HCT116 (cell line): ENCODE measurements at regions not wholly inside any gene's neighbourhood (a gene's known extent, or its start where the extent isn't known, plus 50 kb on each side); places are given as distances from the start of the nearest gene placed in this dataset.

Experiments used
- ATAC-seq: fragments of 200-7000 bp; cut with Tn5 transposase; 2 replicates; pipeline ENCODE4 v1.9.1; 2020; ENCODE audit warnings: mild to moderate bottlenecking, moderate library complexity
- BruUV-seq: library from RNA; stranded (reverse); fragments of 400-500 nt; replicated peaks from 2 replicates; lab custom pipeline; 2021; lab: Mats Ljungman, UMichigan
- CTCF ChIA-PET: fragments of 300-600 bp; sonication (Branson Sonifier 250); formaldehyde crosslinking; loops from one replicate; lab custom pipeline; 2021; ENCODE audit warnings: antibody characterized with exemption; lab: Charles Lee
- POLR2A ChIA-PET: fragments of 300-600, 350-600 bp; sonication (Branson Sonifier 250); formaldehyde crosslinking; loops from one replicate; lab custom pipeline; 2021; ENCODE audit warnings: antibody characterized with exemption; lab: Charles Lee
- RAD21 ChIA-PET, 2 experiments: fragments of 300-600 bp; sonication (Branson Sonifier 250); formaldehyde crosslinking; loops; one replicate each; lab custom pipeline; 2023; ENCODE audit warnings: low total read pairs in 2 of 2; ENCODE audit not compliant: uncharacterized antibody in 2 of 2, unreplicated experiment in 2 of 2, low non-redundant PET in 1 of 2; lab: Charles Lee
- DNase-seq: peaks from one replicate; pipeline ENCODE4 v3.0.0-alpha.2; 2010; ENCODE audit warnings: low read depth, low spot score
- H2AFZ ChIP-seq: fragments of 200-600 bp; shearing (Covaris generic), sonication (generic); 2 replicates; pipeline ENCODE4 v1.6.1; 2017; ENCODE audit warnings: low read depth, mixed run types, mixed read lengths, antibody characterized with exemption, low read length; ENCODE audit not compliant: poor library complexity, severe bottlenecking
- H3K27ac ChIP-seq: 2 replicates; pipeline ENCODE4 v1.5.1; 2012; ENCODE audit warnings: low read depth, low read length
- H3K27me3 ChIP-seq: fragments of 200-600 bp; sonication (generic); 2 replicates; pipeline ENCODE4 v1.6.1; 2016; ENCODE audit warnings: mixed run types, low read length, mixed read lengths; ENCODE audit not compliant: insufficient read depth
- H3K36me3 ChIP-seq, 2 experiments: fragments of 200-500 bp in 1 of 2; fragments of 200-600 bp in 1 of 2; sonication (Bioruptor generic) in 1 of 2; sonication (generic) in 1 of 2; 2 replicates each; pipeline versions ENCODE4 v1.5.1 to v1.6.1; 2014 to 2016; ENCODE audit warnings: low read length in 2 of 2, inconsistent platforms in 1 of 2, mixed read lengths in 1 of 2, mixed run types in 1 of 2; ENCODE audit not compliant: insufficient read depth in 2 of 2, control insufficient read depth in 1 of 2
- H3K4me1 ChIP-seq, 2 experiments: fragments of 200-600 bp in 1 of 2; sonication (generic) in 1 of 2; 2 replicates each; pipeline versions ENCODE4 v1.5.1 to v1.6.1; 2012 to 2017; ENCODE audit warnings: low read length in 2 of 2, inconsistent platforms in 1 of 2, mild to moderate bottlenecking in 1 of 2, mixed read lengths in 1 of 2, mixed run types in 1 of 2, moderate library complexity in 1 of 2; ENCODE audit not compliant: insufficient read depth in 2 of 2, control insufficient read depth in 1 of 2
- H3K4me2 ChIP-seq: fragments of 200-600 bp; sonication (generic); 2 replicates; pipeline ENCODE4 v1.6.1; 2017; ENCODE audit warnings: mixed run types, low read length, mixed read lengths
- H3K4me3 ChIP-seq, 2 experiments: fragments of 200-600 bp in 1 of 2; sonication (generic) in 1 of 2; replicated peaks in 1 of 2; 2 replicates each; pipeline ENCODE4 v1.5.1; 2011 to 2016; ENCODE audit warnings: low read length in 2 of 2, control low read depth in 1 of 2, low read depth in 1 of 2, mild to moderate bottlenecking in 1 of 2, mixed read lengths in 1 of 2, mixed run types in 1 of 2
- H3K79me2 ChIP-seq: fragments of 200-600 bp; sonication (generic); 2 replicates; pipeline ENCODE4 v1.6.1; 2017; ENCODE audit warnings: mild to moderate bottlenecking, mixed run types, low read length, moderate library complexity, mixed read lengths; ENCODE audit not compliant: insufficient read depth
- H3K9ac ChIP-seq: fragments of 200-600 bp; sonication (generic); 2 replicates; pipeline ENCODE4 v1.6.1; 2016; ENCODE audit warnings: low read length, mixed read lengths
- H3K9me2 ChIP-seq: fragments of 200-600 bp; sonication (generic), shearing (Covaris generic); 2 replicates; pipeline ENCODE4 v1.6.1; 2017; ENCODE audit warnings: mixed run types, mild to moderate bottlenecking, moderate library complexity; ENCODE audit not compliant: insufficient read depth
- H3K9me3 ChIP-seq, 2 experiments: fragments of 200-500 bp in 1 of 2; fragments of 200-600 bp in 1 of 2; sonication (Bioruptor generic) in 1 of 2; sonication (generic) in 1 of 2; 2 replicates each; pipeline ENCODE4 v1.6.1; 2014 to 2017; ENCODE audit warnings: low read length in 2 of 2, mixed read lengths in 2 of 2, inconsistent platforms in 1 of 2, low read depth in 1 of 2, mild to moderate bottlenecking in 1 of 2, mixed run types in 1 of 2, moderate library complexity in 1 of 2; ENCODE audit not compliant: control insufficient read depth in 1 of 2, insufficient read depth in 1 of 2
- H4K20me1 ChIP-seq: fragments of 200-600 bp; sonication (generic), shearing (Covaris generic); 2 replicates; pipeline ENCODE4 v1.6.1; 2017; ENCODE audit warnings: mixed run types, mild to moderate bottlenecking, moderate library complexity; ENCODE audit not compliant: insufficient read depth
- CBX3 ChIP-seq: IDR thresholded peaks from 2 replicates; pipeline ENCODE4 v1.6.1; 2012; ENCODE audit warnings: low read depth
- CTCF ChIP-seq, 3 experiments: fragments of 200-600 bp in 1 of 3; sonication (generic) in 1 of 3; IDR thresholded peaks in 2 of 3; conservative IDR thresholded peaks in 1 of 3; 2 replicates each; pipeline ENCODE4 v1.5.1; 2012 to 2017; ENCODE audit warnings: low read depth in 2 of 3, low read length in 2 of 3, antibody characterized with exemption in 1 of 3, borderline replicate concordance in 1 of 3, control low read depth in 1 of 3, mild to moderate bottlenecking in 1 of 3, mixed read lengths in 1 of 3, mixed run types in 1 of 3, moderate library complexity in 1 of 3; ENCODE audit not compliant: insufficient read depth in 1 of 3
- EZH2phosphoT487 ChIP-seq: fragments of 200-600 bp; IDR thresholded peaks from 2 replicates; pipeline ENCODE4 v1.6.1; 2018; ENCODE audit warnings: antibody characterized with exemption, borderline replicate concordance
- MAX ChIP-seq: IDR thresholded peaks from 2 replicates; pipeline ENCODE4 v1.6.1; 2012
- POLR2AphosphoS5 ChIP-seq: IDR thresholded peaks from 2 replicates; pipeline ENCODE4 v1.6.1; 2011; ENCODE audit warnings: mild to moderate bottlenecking, low read depth, low read length, moderate library complexity
- SP1 ChIP-seq: IDR thresholded peaks from 2 replicates; pipeline ENCODE4 v1.6.1; 2012; ENCODE audit warnings: low read depth
- SRF ChIP-seq: IDR thresholded peaks from 2 replicates; pipeline ENCODE4 v1.6.1; 2012; ENCODE audit warnings: low read depth
- intact Hi-C: fragments of 100-400 bp; cut with micrococcal nuclease; formaldehyde crosslinking; loops from 2 replicates; pipeline ENCODE4 v1.10.0; 2022

DNA sequence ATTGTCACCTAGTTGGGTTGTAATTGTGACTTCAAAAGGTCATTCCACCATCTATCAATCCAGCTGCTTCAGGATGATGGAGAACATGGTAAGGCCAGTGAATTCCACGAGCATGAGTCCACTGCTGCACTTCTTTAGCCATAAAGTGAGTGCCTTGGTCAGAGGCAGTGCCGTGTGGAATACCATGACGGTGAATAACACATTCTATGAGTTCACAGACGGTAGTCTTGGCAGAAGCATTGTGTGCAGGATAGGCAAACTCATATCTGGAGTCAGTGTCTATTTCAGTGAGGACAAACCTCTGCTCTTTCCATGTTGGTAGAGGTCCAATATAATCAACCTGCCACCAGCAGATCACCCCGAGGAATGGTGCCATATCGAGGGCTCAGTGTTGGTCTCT, 650.9 kb downstream of the KCNJ2 start:
- H3K4me3 ChIP-seq, result no peak overlapping the region
- CTCF ChIA-PET, result no interaction called here
- POLR2A ChIA-PET, result no interaction called here
- no peaks in the 10 kb centered on the region for H4K20me1 ChIP-seq
- no peaks in the 10 kb centered on the region for H3K9me3 ChIP-seq
- H3K27ac ChIP-seq, result no peak overlapping the region
- no peak overlapping the region for H3K4me2 ChIP-seq
- TF ChIP-seq CTCF (IDR thresholded peaks at IDR 0.05 in 2 of 3, conservative IDR thresholded peaks at IDR 0.05 in 1 of 3; ENCODE audit: borderline replicate concordance in 1 of 3, insufficient read depth in 1 of 3, low read depth in 2 of 3, low read length in 2 of 3) (no peak), EZH2phosphoT487 (no peak), MAX (no peak)
- no peaks in the 10 kb centered on the region for H3K9me2 ChIP-seq
- no TSS peak for BruUV-seq
- intact Hi-C loops, result no loop called here
- ATAC-seq (no peak), DNase-seq (no peak)
- H3K36me3 ChIP-seq, result no peaks in the 10 kb centered on the region
- no peaks in the 10 kb centered on the region for H3K27me3 ChIP-seq
- no peak overlapping the region for H2AFZ ChIP-seq
- H3K9ac ChIP-seq, result no peak overlapping the region
- RAD21 ChIA-PET, result no interaction called here
- no peaks in the 10 kb centered on the region for H3K79me2 ChIP-seq
- no peaks in the 10 kb centered on the region for H3K4me1 ChIP-seq

DNA sequence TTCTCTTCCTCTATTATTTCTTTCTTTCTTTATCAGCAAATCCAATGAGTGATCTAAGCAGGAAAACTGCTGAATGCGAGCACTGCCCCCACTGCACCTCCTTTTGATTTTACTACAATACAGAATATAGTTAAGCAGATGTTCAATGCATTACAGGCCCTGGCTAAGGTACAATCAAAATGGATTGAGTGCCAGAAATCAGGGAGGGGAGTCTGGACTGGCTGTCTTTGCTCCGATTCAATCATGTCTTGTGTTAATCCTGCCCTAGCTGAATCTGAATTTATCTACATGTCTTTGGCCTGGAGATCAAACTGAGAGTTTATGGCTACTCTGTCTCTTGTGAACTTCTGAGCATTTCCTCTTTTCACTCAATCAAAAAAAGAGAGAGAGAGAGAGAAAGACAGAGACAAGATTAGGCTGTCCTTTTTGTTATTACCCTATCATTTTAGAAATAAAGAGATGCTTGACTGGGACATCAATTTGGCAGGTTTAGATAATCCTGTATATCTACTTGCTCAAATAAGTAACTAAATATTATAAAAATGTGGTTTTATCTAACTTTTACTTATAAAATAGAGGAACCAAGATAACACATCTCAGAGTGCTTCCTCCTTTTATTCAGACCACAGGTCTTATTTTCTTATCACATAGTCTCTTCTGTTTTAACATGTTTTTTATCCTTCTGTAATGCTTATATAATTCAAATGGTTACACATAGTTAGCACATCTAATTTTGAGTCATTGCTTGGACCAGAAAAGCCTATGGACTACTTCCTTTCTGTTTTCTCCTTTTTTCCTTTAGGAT, 656.2 kb downstream of the KCNJ2 start:
- TF ChIP-seq POLR2AphosphoS5 (no peak), SP1 (no peak), SRF (no peak), CBX3 (no peak), EZH2phosphoT487 (no peak)
- no peak overlapping the region for H3K4me3 ChIP-seq
- no peak overlapping the region for H2AFZ ChIP-seq
- ChIA-PET CTCF (no interaction called here), POLR2A (no interaction called here), RAD21 (no interaction called here)
- ATAC-seq (no peak), DNase-seq (no peak)
- intact Hi-C loops, result no loop called here
- H3K27ac ChIP-seq, result no peak overlapping the region
- H3K9me3 ChIP-seq, result no peaks in the 10 kb centered on the region
- peaks cover 0 to 4% of the 10 kb centered on the region in 2 experiments; a peak in 1 of 4 replicates for H3K4me1 ChIP-seq
- no TSS peak for BruUV-seq
- H3K36me3 ChIP-seq, result no peaks in the 10 kb centered on the region
- no peaks in the 10 kb centered on the region for H3K27me3 ChIP-seq
- no peak overlapping the region for H3K9ac ChIP-seq
- H3K79me2 ChIP-seq, result no peaks in the 10 kb centered on the region
- no peak overlapping the region for H3K4me2 ChIP-seq
- H4K20me1 ChIP-seq, result no peaks in the 10 kb centered on the region
- no peaks in the 10 kb centered on the region for H3K9me2 ChIP-seq
